GM12878 (cell line): ENCODE measurements at regions not wholly inside any gene's neighbourhood (a gene's known extent, or its start where the extent isn't known, plus 50 kb on each side); places are given as distances from the start of the nearest gene placed in this dataset.

Experiments
- ATAC-seq: fragments of 200-7000 bp; cut with Tn5 transposase; 3 replicates; pipeline ENCODE4 v1.9.1; 2020; ENCODE audit warnings: mild to moderate bottlenecking, moderate library complexity
- BruUV-seq: library from RNA; stranded (reverse); fragments of 400-500 nt; replicated peaks from 2 replicates; lab custom pipeline; 2021; lab: Mats Ljungman, UMichigan
- CTCF ChIA-PET: fragments of 300-600 bp; sonication (Branson Sonifier 250); formaldehyde crosslinking; extraction: SDS; loops from one replicate; lab custom pipeline; 2021; ENCODE audit warnings: inconsistent platforms; lab: Yijun Ruan, JAX
- POLR2A ChIA-PET: fragments of 350-600 bp; formaldehyde crosslinking; extraction: SDS; loops from one replicate; lab custom pipeline; 2021; ENCODE audit warnings: inconsistent platforms; lab: Charles Lee
- RAD21 ChIA-PET: fragments of 300-600 bp; sonication (Branson Sonifier 250); formaldehyde crosslinking; loops from one replicate; lab custom pipeline; 2023; ENCODE audit warnings: antibody characterized with exemption; ENCODE audit not compliant: unreplicated experiment; lab: Charles Lee
- SMC1A ChIA-PET: fragments of 300-600 bp; sonication (Branson Sonifier 250); formaldehyde crosslinking; loops from one replicate; lab custom pipeline; 2023; ENCODE audit not compliant: unreplicated experiment, uncharacterized antibody; lab: Charles Lee
- DNase-seq: peaks from one replicate; pipeline ENCODE4 v3.0.0-alpha.2; 2011; ENCODE audit warnings: low read depth, low spot score
- FAIRE-seq: peaks from 3 replicates; lab custom pipeline; 2011; peaks lifted over from hg19 to GRCh38; lab: Jason Lieb, UNC
- H2AFZ ChIP-seq: 2 replicates; pipeline ENCODE4 v1.6.0; 2011; ENCODE audit warnings: low read depth, low read length, control low read depth; ENCODE audit not compliant: control insufficient read depth
- H3K27ac ChIP-seq: 2 replicates; pipeline ENCODE4 v1.5.1; 2011; ENCODE audit warnings: control low read depth; ENCODE audit not compliant: control insufficient read depth, insufficient read depth
- H3K27me3 ChIP-seq, 2 experiments: replicated peaks in 1 of 2; 2 replicates each; pipeline versions ENCODE4 v1.6.0 to v1.6.1; 2011; ENCODE audit warnings: low read length in 1 of 2; ENCODE audit not compliant: control insufficient read depth in 2 of 2, insufficient read depth in 2 of 2
- H3K36me3 ChIP-seq, 2 experiments: 2 replicates each; pipeline ENCODE4 v1.5.1; 2011; ENCODE audit warnings: low read length in 1 of 2; ENCODE audit not compliant: control insufficient read depth in 2 of 2, insufficient read depth in 2 of 2
- H3K4me1 ChIP-seq: 2 replicates; pipeline ENCODE4 v1.6.1; 2011; ENCODE audit warnings: mild to moderate bottlenecking, low read length, moderate library complexity, mixed read lengths; ENCODE audit not compliant: control insufficient read depth, insufficient read depth
- H3K4me2 ChIP-seq: 2 replicates; pipeline ENCODE4 v1.6.0; 2011; ENCODE audit warnings: control low read depth; ENCODE audit not compliant: control insufficient read depth, insufficient read depth
- H3K4me3 ChIP-seq: fragments of 200-600 bp; sonication (generic); 2 replicates; pipeline ENCODE4 v1.5.1; 2016
- H3K79me2 ChIP-seq: 2 replicates; pipeline ENCODE4 v1.6.0; 2011; ENCODE audit warnings: low read length; ENCODE audit not compliant: control insufficient read depth, insufficient read depth
- H3K9ac ChIP-seq: 2 replicates; pipeline ENCODE4 v1.8.0; 2011; ENCODE audit warnings: low read length, control low read depth, mixed read lengths; ENCODE audit not compliant: control insufficient read depth, insufficient read depth
- H3K9me3 ChIP-seq: replicated peaks from 3 replicates; pipeline ENCODE4 v1.5.1; 2011; ENCODE audit warnings: mild to moderate bottlenecking, low read length; ENCODE audit not compliant: control insufficient read depth, insufficient read depth
- H4K20me1 ChIP-seq: 2 replicates; pipeline ENCODE4 v1.6.0; 2011; ENCODE audit not compliant: control insufficient read depth, insufficient read depth
- ATF7 ChIP-seq: fragments of 450-650 bp; IDR thresholded peaks from 2 replicates; pipeline ENCODE4 v1.6.1; 2016; ENCODE audit warnings: low read depth, mild to moderate bottlenecking
- BCL3 ChIP-seq: IDR thresholded peaks from 2 replicates; pipeline ENCODE4 v1.6.1; 2011; ENCODE audit warnings: borderline replicate concordance, low read depth, mild to moderate bottlenecking, moderate library complexity, low read length; ENCODE audit not compliant: insufficient read depth, poor library complexity, severe bottlenecking
- CHD1 ChIP-seq: IDR thresholded peaks from 2 replicates; pipeline ENCODE4 v1.6.1; 2012; ENCODE audit warnings: low read depth, low read length, improper control_type of control experiment
- RB1 ChIP-seq: fragments of 450-650 bp; formaldehyde crosslinking; IDR thresholded peaks from 2 replicates; pipeline ENCODE4 v1.6.1; 2017; ENCODE audit warnings: mild to moderate bottlenecking, borderline replicate concordance
- SIX5 ChIP-seq: IDR thresholded peaks from 2 replicates; pipeline ENCODE4 v1.6.1; 2011; ENCODE audit warnings: mild to moderate bottlenecking, low read depth, low read length, moderate library complexity; ENCODE audit not compliant: severe bottlenecking
- SUZ12 ChIP-seq: fragments of 200-600 bp; sonication (generic); IDR thresholded peaks from one replicate; pipeline ENCODE4 v1.6.1; 2018; ENCODE audit warnings: antibody characterized with exemption, mild to moderate bottlenecking; ENCODE audit not compliant: unreplicated experiment
- USF2 ChIP-seq: IDR thresholded peaks from 2 replicates; pipeline ENCODE4 v1.6.1; 2011; ENCODE audit warnings: low read depth, low read length, improper control_type of control experiment, borderline replicate concordance
- WRNIP1 ChIP-seq: IDR thresholded peaks from 2 replicates; pipeline ENCODE4 v1.6.1; 2011; ENCODE audit warnings: low read depth, low read length, improper control_type of control experiment, borderline replicate concordance
- ZBTB11 ChIP-seq: fragments of 450-650 bp; formaldehyde crosslinking; IDR thresholded peaks from 2 replicates; pipeline ENCODE4 v1.5.0; 2022; ENCODE audit warnings: mild to moderate bottlenecking, missing genetic modification characterization
- ZNF384 ChIP-seq: IDR thresholded peaks from 2 replicates; pipeline ENCODE4 v1.6.1; 2012; ENCODE audit warnings: low read depth, mild to moderate bottlenecking, low read length, improper control_type of control experiment, borderline replicate concordance
- WGBS: methylation state at CpG from one replicate; pipeline ENCODE4 v1.1.6; 2016; ENCODE audit warnings: low lambda C conversion rate; ENCODE audit not compliant: insufficient replicate concordance, insufficient coverage; ENCODE audit errors: missing lambda C conversion rate; 5-methylcytosine and 5-hydroxymethylcytosine counted together
- in situ Hi-C: fragments of 300-500 bp; cut with MboI; formaldehyde crosslinking; loops from 9 replicates; pipeline ENCODE4 v1.14.3; 2018; ENCODE audit warnings: mixed read lengths
- intact Hi-C: fragments of 100-400 bp; cut with micrococcal nuclease; formaldehyde crosslinking; loops from one replicate; pipeline ENCODE4 v1.14.2; 2022; ENCODE audit not compliant: unreplicated experiment

GRCh38 chr3:177249203-177249602, 51.9 kb upstream of the TBL1XR1 start:
- Histone ChIP-seq H3K9me3 (no peaks in the 10 kb centered on the region; the same call in 1 of the 3 replicates), H4K20me1 (no peaks in the 10 kb centered on the region), H3K4me3 (no peak overlapping the region), H3K9ac (no peak overlapping the region), H2AFZ (no peak overlapping the region), H3K4me2 (no peak overlapping the region), H3K4me1 (peaks cover 17% of the 10 kb centered on the region), H3K27ac (no peak overlapping the region), H3K36me3 (no peaks in the 10 kb centered on the region)
- intact Hi-C loops (loop anchor here (5.0 kb wide), 2 partner anchors 102 to 108 kb away; no protein-coding TSS in a partner anchor), in situ Hi-C loops (no loop called here)
- BruUV-seq, result no TSS peak
- no peak for FAIRE-seq
- 77% methylated on average over 9 of the region's 9 CpGs for WGBS
- RAD21 ChIA-PET, result no interaction called here
- SMC1A ChIA-PET, result no interaction called here
- CTCF ChIA-PET, result no interaction called here
- TF ChIP-seq ATF7, result no peak
- no peak for TF ChIP-seq ZNF384
- no peak for TF ChIP-seq USF2
- TF ChIP-seq BCL3, result no peak
- no peak for TF ChIP-seq SUZ12
- no peak for TF ChIP-seq CHD1
- no peak for TF ChIP-seq ZBTB11 (CRISPR knock-in tag)
- no peak for TF ChIP-seq WRNIP1
- no peak for TF ChIP-seq RB1
- no peak for TF ChIP-seq SIX5
- TF ChIP-seq, all 136 proteins: peak for 0
- POLR2A ChIA-PET, result no interaction called here
- ATAC-seq (no peak), DNase-seq (no peak)
- H3K27me3 ChIP-seq, result no peaks in the 10 kb centered on the region
- no peaks in the 10 kb centered on the region for H3K79me2 ChIP-seq
